WERI-Rb-1 (cell line): ENCODE measurements at regions not wholly inside any gene's neighbourhood (a gene's known extent, or its start where the extent isn't known, plus 50 kb on each side); places are given as distances from the start of the nearest gene placed in this dataset.

Experiments
- DNase-seq: peaks from one replicate; pipeline ENCODE4 v3.0.0-alpha.2; 2020
- H3K27ac ChIP-seq: fragments of 250-450 bp; sonication (Bioruptor Pico); 2 replicates; pipeline ENCODE4 v1.5.1; 2020; ENCODE audit warnings: mild to moderate bottlenecking, moderate library complexity
- H3K27me3 ChIP-seq: fragments of 250-450 bp; sonication (Bioruptor Pico); 2 replicates; pipeline ENCODE4 v1.5.1; 2021; ENCODE audit warnings: mild to moderate bottlenecking, low read depth, moderate library complexity; ENCODE audit not compliant: insufficient read depth, severe bottlenecking
- H3K36me3 ChIP-seq: fragments of 250-450 bp; sonication (Bioruptor Pico); 2 replicates; pipeline ENCODE4 v1.5.1; 2020; ENCODE audit warnings: mild to moderate bottlenecking, moderate library complexity
- H3K4me3 ChIP-seq: 2 replicates; pipeline ENCODE4 v1.5.1; 2011; ENCODE audit warnings: low read depth, mild to moderate bottlenecking, control low read depth, low read length
- H3K9me3 ChIP-seq: fragments of 250-450 bp; sonication (Bioruptor Pico); 2 replicates; pipeline ENCODE4 v1.5.1; 2021; ENCODE audit warnings: mild to moderate bottlenecking, moderate library complexity; ENCODE audit not compliant: severe bottlenecking
- CTCF ChIP-seq: IDR thresholded peaks from 2 replicates; pipeline ENCODE4 v1.5.1; 2011; ENCODE audit warnings: low read depth, mild to moderate bottlenecking, control low read depth, inconsistent platforms, low read length

GRCh38 chr10:44742248-44742647 lies 168.9 kb upstream of the TMEM72 start:
- DNase-seq: no peak
- TF ChIP-seq CTCF: no peak
- Histone ChIP-seq H3K4me3 (no peak overlapping the region), H3K36me3 (no peaks in the 10 kb centered on the region), H3K27me3 (peaks cover 74% of the 10 kb centered on the region), H3K9me3 (no peaks in the 10 kb centered on the region), H3K27ac (no peak overlapping the region)

- Histone ChIP-seq H3K36me3 (no peaks in the 10 kb centered on the region), H3K27me3 (peaks cover 75% of the 10 kb centered on the region), H3K27ac (no peak overlapping the region), H3K4me3 (no peak overlapping the region), H3K9me3 (no peaks in the 10 kb centered on the region)
- TF ChIP-seq CTCF: no peak
- DNase-seq: no peak
These were observed 167.6 kb upstream of the TMEM72 start for GRCh38 chr10:44743535-44743934.

- Histone ChIP-seq H3K27me3 (peaks cover 79% of the 10 kb centered on the region), H3K4me3 (no peak overlapping the region), H3K36me3 (no peaks in the 10 kb centered on the region), H3K9me3 (no peaks in the 10 kb centered on the region), H3K27ac (no peak overlapping the region)
- no peak for TF ChIP-seq CTCF
- no peak for DNase-seq
These were observed 165.2 kb upstream of the TMEM72 start for GRCh38 chr10:44745920-44746319.

GRCh38 chr10:44747593-44748172 lies 163.5 kb upstream of the TMEM72 start:
- H3K4me3 ChIP-seq: no peak overlapping the region
- H3K27me3 ChIP-seq: peaks cover 81% of the 10 kb centered on the region
- no peak overlapping the region for H3K27ac ChIP-seq
- no peak for DNase-seq
- H3K36me3 ChIP-seq: no peaks in the 10 kb centered on the region
- no peak for TF ChIP-seq CTCF
- no peaks in the 10 kb centered on the region for H3K9me3 ChIP-seq

GRCh38 chr10:44749151-44749550 lies 162.0 kb upstream of the TMEM72 start:
- Histone ChIP-seq H3K9me3 (no peaks in the 10 kb centered on the region), H3K4me3 (no peak overlapping the region), H3K36me3 (no peaks in the 10 kb centered on the region), H3K27ac (no peak overlapping the region), H3K27me3 (peaks cover 84% of the 10 kb centered on the region)
- DNase-seq: no peak
- no peak for TF ChIP-seq CTCF
